ENCODE measurements at regions not wholly inside any gene's neighbourhood (a gene's known extent, or its start where the extent isn't known, plus 50 kb on each side); places are given as distances from the start of the nearest gene placed in this dataset.

DNA sequence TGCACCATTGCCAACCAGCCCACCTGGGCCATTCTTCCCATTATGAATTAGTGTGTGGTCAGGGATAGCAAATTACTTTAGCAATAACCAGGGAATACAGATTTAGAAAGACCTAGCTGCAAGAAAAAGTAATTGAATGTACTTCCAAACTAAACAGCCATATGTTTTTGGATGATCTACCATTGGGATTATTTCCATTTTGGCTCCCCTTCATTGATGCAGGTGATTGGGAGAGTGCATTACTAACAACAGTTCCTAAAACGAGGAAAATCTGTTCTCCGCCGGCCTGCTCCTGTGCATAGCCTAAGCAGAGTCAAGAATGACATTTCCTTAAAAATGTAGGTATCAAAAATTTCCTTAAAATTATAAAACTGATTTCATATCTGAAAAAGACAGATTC is 58.5 kb downstream of the MAIP1 start:
- no peaks in the 10 kb centered on the region for H3K4me1 ChIP-seq
- Mint-ChIP-seq H3K27me3 (ENCODE audit: insufficient read depth, low read depth) (no peaks in the 10 kb centered on the region), H3K4me1 (no peaks in the 10 kb centered on the region), H3K36me3 (no peaks in the 10 kb centered on the region), H3K27ac (no peak overlapping the region), H3K4me3 (no peak overlapping the region), H3K9me3 (peaks cover 24% of the 10 kb centered on the region)
- DNase-seq (ENCODE audit: low spot score) = no peak
- H3K27me3 ChIP-seq = no peaks in the 10 kb centered on the region
- TF ChIP-seq EZH2phosphoT487 (IDR thresholded peaks at IDR 0.05) (no peak), EZH2 (IDR thresholded peaks at IDR 0.05) (no peak)
- TF ChIP-seq, protein P1, sequence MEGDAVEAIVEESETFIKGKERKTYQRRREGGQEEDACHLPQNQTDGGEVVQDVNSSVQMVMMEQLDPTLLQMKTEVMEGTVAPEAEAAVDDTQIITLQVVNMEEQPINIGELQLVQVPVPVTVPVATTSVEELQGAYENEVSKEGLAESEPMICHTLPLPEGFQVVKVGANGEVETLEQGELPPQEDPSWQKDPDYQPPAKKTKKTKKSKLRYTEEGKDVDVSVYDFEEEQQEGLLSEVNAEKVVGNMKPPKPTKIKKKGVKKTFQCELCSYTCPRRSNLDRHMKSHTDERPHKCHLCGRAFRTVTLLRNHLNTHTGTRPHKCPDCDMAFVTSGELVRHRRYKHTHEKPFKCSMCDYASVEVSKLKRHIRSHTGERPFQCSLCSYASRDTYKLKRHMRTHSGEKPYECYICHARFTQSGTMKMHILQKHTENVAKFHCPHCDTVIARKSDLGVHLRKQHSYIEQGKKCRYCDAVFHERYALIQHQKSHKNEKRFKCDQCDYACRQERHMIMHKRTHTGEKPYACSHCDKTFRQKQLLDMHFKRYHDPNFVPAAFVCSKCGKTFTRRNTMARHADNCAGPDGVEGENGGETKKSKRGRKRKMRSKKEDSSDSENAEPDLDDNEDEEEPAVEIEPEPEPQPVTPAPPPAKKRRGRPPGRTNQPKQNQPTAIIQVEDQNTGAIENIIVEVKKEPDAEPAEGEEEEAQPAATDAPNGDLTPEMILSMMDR (IDR thresholded peaks at IDR 0.05) = no peak
- H3K27ac ChIP-seq = no peak overlapping the region
- H4K20me1 ChIP-seq (ENCODE audit: low read depth) = no peaks in the 10 kb centered on the region
- no peak overlapping the region for H3K4me3 ChIP-seq
- H3K36me3 ChIP-seq = no peaks in the 10 kb centered on the region
- no peak overlapping the region for H2AFZ ChIP-seq (replicated peaks)
- no peak overlapping the region for H3K4me2 ChIP-seq
- no peak overlapping the region for H3K9ac ChIP-seq
- no peaks in the 10 kb centered on the region for H3K79me2 ChIP-seq (ENCODE audit: low read depth)
- H3F3A ChIP-seq (ENCODE audit: low read depth) = no peaks in the 10 kb centered on the region
- H3K9me3 ChIP-seq (ENCODE audit: low read depth) = peaks cover 10% of the 10 kb centered on the region

DNA sequence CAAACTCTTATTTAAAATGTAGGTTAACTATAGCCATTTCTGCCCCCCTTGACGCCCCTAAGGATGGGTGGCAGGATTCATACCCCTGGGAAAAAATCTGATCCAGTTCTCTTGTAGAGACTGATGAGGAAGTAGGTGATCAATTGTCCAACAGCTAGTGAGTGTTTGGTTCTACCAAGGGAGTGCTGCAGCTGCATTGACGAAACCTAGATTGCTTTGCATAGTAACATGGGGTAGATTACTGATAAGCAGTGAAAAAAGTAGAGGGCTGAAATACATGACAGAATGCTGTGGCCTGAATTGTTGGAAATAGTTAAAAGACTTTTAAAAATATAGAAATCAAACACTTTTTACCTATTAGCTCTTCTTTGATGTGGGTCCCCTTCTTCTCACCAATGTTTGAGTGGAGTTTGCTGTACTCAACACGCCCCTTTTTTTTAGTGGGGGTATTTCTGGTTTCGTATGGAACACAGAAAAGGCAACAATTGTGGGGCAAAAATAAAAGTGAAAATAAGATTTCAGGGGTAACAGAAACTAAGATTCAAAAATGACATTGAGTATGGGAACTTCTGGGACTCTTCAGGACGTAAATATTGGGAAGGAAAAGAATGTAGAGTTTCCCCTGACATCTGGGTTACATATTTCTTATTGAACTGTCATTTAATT is 66.2 kb downstream of the MAIP1 start:
- Histone ChIP-seq H3K4me2 (no peak overlapping the region), H3K27me3 (no peaks in the 10 kb centered on the region), H3K9me3 (ENCODE audit: low read depth) (peaks cover under 1% of the 10 kb centered on the region), H3K79me2 (ENCODE audit: low read depth) (no peaks in the 10 kb centered on the region), H3K36me3 (no peaks in the 10 kb centered on the region), H4K20me1 (ENCODE audit: low read depth) (no peaks in the 10 kb centered on the region), H3K9ac (no peak overlapping the region), H3F3A (ENCODE audit: low read depth) (no peaks in the 10 kb centered on the region), H3K4me3 (no peak overlapping the region), H3K4me1 (no peaks in the 10 kb centered on the region), H2AFZ (replicated peaks) (no peak overlapping the region), H3K27ac (no peak overlapping the region)
- Mint-ChIP-seq H3K9me3 (peaks cover 17% of the 10 kb centered on the region), H3K27ac (no peak overlapping the region), H3K27me3 (ENCODE audit: insufficient read depth, low read depth) (peaks cover 4% of the 10 kb centered on the region), H3K36me3 (no peaks in the 10 kb centered on the region), H3K4me1 (no peaks in the 10 kb centered on the region), H3K4me3 (no peak overlapping the region)
- no peak for DNase-seq (ENCODE audit: low spot score)
- TF ChIP-seq, protein P1 (IDR thresholded peaks at IDR 0.05) = no peak
- TF ChIP-seq EZH2phosphoT487 (IDR thresholded peaks at IDR 0.05) (no peak), EZH2 (IDR thresholded peaks at IDR 0.05) (no peak)

DNA sequence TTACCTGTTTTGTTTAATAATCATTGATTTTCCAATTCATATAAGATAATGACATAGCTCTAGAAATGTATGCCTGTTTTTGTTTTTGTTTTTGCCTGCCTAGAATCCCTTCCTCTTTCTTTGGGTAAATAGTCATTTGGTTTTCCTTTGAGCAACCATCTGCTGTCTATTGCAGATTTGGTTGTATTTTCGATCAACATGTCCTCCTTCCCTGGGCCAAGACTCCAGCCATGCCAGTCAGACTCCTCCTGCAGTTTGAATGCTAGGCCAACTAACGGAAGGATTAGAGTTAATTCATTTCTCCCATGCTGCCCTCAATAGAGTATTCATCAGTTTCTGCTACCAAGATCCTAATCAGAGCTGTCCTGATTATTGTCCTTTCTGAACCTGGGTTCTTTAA is 67.1 kb downstream of the MAIP1 start:
- no peak for TF ChIP-seq EZH2 (IDR thresholded peaks at IDR 0.05)
- no peak for TF ChIP-seq EZH2phosphoT487 (IDR thresholded peaks at IDR 0.05)
- TF ChIP-seq, protein P1 (IDR thresholded peaks at IDR 0.05) = no peak
- Histone ChIP-seq H3K27me3 (no peaks in the 10 kb centered on the region), H3K79me2 (ENCODE audit: low read depth) (no peaks in the 10 kb centered on the region), H3K36me3 (no peaks in the 10 kb centered on the region), H3K4me1 (no peaks in the 10 kb centered on the region), H3K4me3 (no peak overlapping the region), H4K20me1 (ENCODE audit: low read depth) (no peaks in the 10 kb centered on the region), H3K4me2 (no peak overlapping the region), H3K9ac (no peak overlapping the region), H3F3A (ENCODE audit: low read depth) (no peaks in the 10 kb centered on the region), H3K27ac (no peak overlapping the region), H3K9me3 (ENCODE audit: low read depth) (no peaks in the 10 kb centered on the region), H2AFZ (replicated peaks) (no peak overlapping the region)
- Mint-ChIP-seq H3K27me3 (ENCODE audit: insufficient read depth, low read depth) (peaks cover 4% of the 10 kb centered on the region), H3K4me3 (no peak overlapping the region), H3K9me3 (peaks cover 14% of the 10 kb centered on the region), H3K36me3 (no peaks in the 10 kb centered on the region), H3K4me1 (no peaks in the 10 kb centered on the region), H3K27ac (no peak overlapping the region)
- DNase-seq (ENCODE audit: low spot score) = no peak
